HepG2 (cell line): ENCODE measurements at regions not wholly inside any gene's neighbourhood (a gene's known extent, or its start where the extent isn't known, plus 50 kb on each side); places are given as distances from the start of the nearest gene placed in this dataset.
A peak's percentile ranks its signal among the peaks of the same experiment; 100 is the strongest.

Source experiments
- AGO2 ChIP-seq: fragments of 200-400 bp; formaldehyde crosslinking; optimal IDR thresholded peaks from 2 replicates; pipeline ENCODE3; 2017; ENCODE audit warnings: mild to moderate bottlenecking, low read depth, low read length, moderate library complexity
- GATAD1 ChIP-seq: IDR thresholded peaks from 2 replicates; pipeline ENCODE4 v1.6.1; 2016; ENCODE audit warnings: missing genetic modification reagents, missing compliant biosample characterization
- HNF4A ChIP-seq: sonication (generic); formaldehyde crosslinking; IDR thresholded peaks from 2 replicates; pipeline ENCODE4 v1.4.0; 2020; ENCODE audit warnings: missing genetic modification reagents
- HNRNPH1 ChIP-seq: fragments of 200-400 bp; formaldehyde crosslinking; optimal IDR thresholded peaks from 2 replicates; pipeline ENCODE3; 2017; ENCODE audit warnings: mild to moderate bottlenecking, low read depth, low read length
- KDM5A ChIP-seq: fragments of 200-600 bp; sonication (generic); IDR thresholded peaks from 2 replicates; pipeline ENCODE4 v1.7.0; 2018; ENCODE audit warnings: antibody characterized with exemption, mild to moderate bottlenecking, low read length, borderline replicate concordance
- KLF9 ChIP-seq: IDR thresholded peaks from 2 replicates; pipeline ENCODE4 v1.6.1; 2016; ENCODE audit warnings: low read depth
- MBD4 ChIP-seq: IDR thresholded peaks from 2 replicates; pipeline ENCODE4 v1.6.1; 2012; ENCODE audit warnings: low read length, inconsistent platforms, borderline replicate concordance
- NFKB2 ChIP-seq: sonication (generic); formaldehyde crosslinking; IDR thresholded peaks from 2 replicates; pipeline ENCODE4 v1.4.0; 2020; ENCODE audit warnings: missing genetic modification reagents, borderline replicate concordance
- REPIN1 ChIP-seq: sonication (generic); formaldehyde crosslinking; IDR thresholded peaks from 2 replicates; pipeline ENCODE4 v1.8.0; 2022; ENCODE audit warnings: missing genetic modification reagents, low read depth, mild to moderate bottlenecking, borderline replicate concordance
- SMAD1 ChIP-seq: sonication (generic); formaldehyde crosslinking; IDR thresholded peaks from 2 replicates; pipeline ENCODE4 v1.4.0; 2020; ENCODE audit warnings: missing genetic modification reagents, low read depth, mild to moderate bottlenecking, borderline replicate concordance
- TCF12 ChIP-seq, 2 experiments: fragments of 450-650 bp in 1 of 2; sonication (generic) in 1 of 2; formaldehyde crosslinking in 1 of 2; IDR thresholded peaks; 2 replicates each; pipeline versions ENCODE4 v1.6.1 to v1.8.0; 2017 to 2022; ENCODE audit warnings: antibody characterized with exemption in 1 of 2, mild to moderate bottlenecking in 1 of 2, missing genetic modification reagents in 1 of 2, moderate library complexity in 1 of 2
- ZEB1 ChIP-seq: IDR thresholded peaks from 2 replicates; pipeline ENCODE4 v1.6.1; 2012; ENCODE audit warnings: mild to moderate bottlenecking, low read depth, inconsistent platforms; ENCODE audit not compliant: insufficient replicate concordance
- ZFP37 ChIP-seq: sonication (generic); formaldehyde crosslinking; IDR thresholded peaks from 2 replicates; pipeline ENCODE4 v1.4.0; 2020; ENCODE audit warnings: missing genetic modification reagents, borderline replicate concordance
- ZNF256 ChIP-seq: sonication (generic); formaldehyde crosslinking; conservative IDR thresholded peaks from 2 replicates; pipeline ENCODE4 v1.4.0; 2020; ENCODE audit warnings: missing genetic modification reagents
- ZNF563 ChIP-seq: sonication (generic); formaldehyde crosslinking; IDR thresholded peaks from 2 replicates; pipeline ENCODE4 v1.8.0; 2022; ENCODE audit warnings: mild to moderate bottlenecking, moderate library complexity, missing genetic modification reagents
- TF ChIP-seq, protein P1 (sequence below): sonication (generic); formaldehyde crosslinking; IDR thresholded peaks from one replicate; pipeline ENCODE4 v1.5.1; 2020; ENCODE audit warnings: mild to moderate bottlenecking, missing genetic modification reagents; ENCODE audit errors: not compliant biosample characterization
- TF ChIP-seq, protein P2 (sequence below): sonication (generic); formaldehyde crosslinking; IDR thresholded peaks from 2 replicates; pipeline ENCODE4 v1.5.0; 2020; ENCODE audit warnings: mild to moderate bottlenecking, low read depth, missing genetic modification reagents, borderline replicate concordance
- TF ChIP-seq, protein P3 (sequence below): IDR thresholded peaks from 2 replicates; pipeline ENCODE4 v1.6.1; 2016; ENCODE audit warnings: mild to moderate bottlenecking
- TF ChIP-seq, protein P4 (sequence below): sonication (generic); formaldehyde crosslinking; IDR thresholded peaks from 2 replicates; pipeline ENCODE4 v1.5.0; 2020; ENCODE audit warnings: missing genetic modification reagents, mild to moderate bottlenecking, borderline replicate concordance

DNA sequence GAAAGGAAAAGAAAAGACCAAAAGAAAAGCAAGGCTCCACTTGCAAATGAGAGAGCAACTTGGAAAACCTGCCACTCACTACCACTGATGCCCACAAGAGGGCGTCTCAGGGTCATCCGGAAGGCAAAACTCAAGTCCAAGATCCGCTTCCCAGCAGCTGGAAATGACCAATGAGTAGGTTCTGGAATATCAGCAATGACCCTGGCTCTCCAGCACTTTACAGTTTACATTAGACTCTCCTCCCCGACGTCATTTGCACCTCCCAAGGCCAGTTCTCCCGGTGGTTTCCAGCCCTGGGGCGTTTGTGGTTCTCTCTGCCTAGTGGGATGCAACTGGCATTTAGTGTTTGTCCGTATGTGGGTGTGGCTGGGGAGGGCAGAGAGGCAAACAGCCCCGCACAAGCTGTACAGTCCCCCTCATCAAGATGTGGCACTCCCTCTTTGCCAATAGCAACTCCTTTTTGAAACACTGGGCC, 193.8 kb upstream of the ZNF618 start (continued):
- TF ChIP-seq TCF12 (IDR thresholded peaks at IDR 0.05), result no peak
- TF ChIP-seq TCF12 (CRISPR knock-in tag; IDR thresholded peaks at IDR 0.05), result no peak
- TF ChIP-seq ZFP37, result no peak
- no peak for TF ChIP-seq MBD4
- TF ChIP-seq ZNF563 (CRISPR knock-in tag), result no peak
- TF ChIP-seq, protein P1, sequence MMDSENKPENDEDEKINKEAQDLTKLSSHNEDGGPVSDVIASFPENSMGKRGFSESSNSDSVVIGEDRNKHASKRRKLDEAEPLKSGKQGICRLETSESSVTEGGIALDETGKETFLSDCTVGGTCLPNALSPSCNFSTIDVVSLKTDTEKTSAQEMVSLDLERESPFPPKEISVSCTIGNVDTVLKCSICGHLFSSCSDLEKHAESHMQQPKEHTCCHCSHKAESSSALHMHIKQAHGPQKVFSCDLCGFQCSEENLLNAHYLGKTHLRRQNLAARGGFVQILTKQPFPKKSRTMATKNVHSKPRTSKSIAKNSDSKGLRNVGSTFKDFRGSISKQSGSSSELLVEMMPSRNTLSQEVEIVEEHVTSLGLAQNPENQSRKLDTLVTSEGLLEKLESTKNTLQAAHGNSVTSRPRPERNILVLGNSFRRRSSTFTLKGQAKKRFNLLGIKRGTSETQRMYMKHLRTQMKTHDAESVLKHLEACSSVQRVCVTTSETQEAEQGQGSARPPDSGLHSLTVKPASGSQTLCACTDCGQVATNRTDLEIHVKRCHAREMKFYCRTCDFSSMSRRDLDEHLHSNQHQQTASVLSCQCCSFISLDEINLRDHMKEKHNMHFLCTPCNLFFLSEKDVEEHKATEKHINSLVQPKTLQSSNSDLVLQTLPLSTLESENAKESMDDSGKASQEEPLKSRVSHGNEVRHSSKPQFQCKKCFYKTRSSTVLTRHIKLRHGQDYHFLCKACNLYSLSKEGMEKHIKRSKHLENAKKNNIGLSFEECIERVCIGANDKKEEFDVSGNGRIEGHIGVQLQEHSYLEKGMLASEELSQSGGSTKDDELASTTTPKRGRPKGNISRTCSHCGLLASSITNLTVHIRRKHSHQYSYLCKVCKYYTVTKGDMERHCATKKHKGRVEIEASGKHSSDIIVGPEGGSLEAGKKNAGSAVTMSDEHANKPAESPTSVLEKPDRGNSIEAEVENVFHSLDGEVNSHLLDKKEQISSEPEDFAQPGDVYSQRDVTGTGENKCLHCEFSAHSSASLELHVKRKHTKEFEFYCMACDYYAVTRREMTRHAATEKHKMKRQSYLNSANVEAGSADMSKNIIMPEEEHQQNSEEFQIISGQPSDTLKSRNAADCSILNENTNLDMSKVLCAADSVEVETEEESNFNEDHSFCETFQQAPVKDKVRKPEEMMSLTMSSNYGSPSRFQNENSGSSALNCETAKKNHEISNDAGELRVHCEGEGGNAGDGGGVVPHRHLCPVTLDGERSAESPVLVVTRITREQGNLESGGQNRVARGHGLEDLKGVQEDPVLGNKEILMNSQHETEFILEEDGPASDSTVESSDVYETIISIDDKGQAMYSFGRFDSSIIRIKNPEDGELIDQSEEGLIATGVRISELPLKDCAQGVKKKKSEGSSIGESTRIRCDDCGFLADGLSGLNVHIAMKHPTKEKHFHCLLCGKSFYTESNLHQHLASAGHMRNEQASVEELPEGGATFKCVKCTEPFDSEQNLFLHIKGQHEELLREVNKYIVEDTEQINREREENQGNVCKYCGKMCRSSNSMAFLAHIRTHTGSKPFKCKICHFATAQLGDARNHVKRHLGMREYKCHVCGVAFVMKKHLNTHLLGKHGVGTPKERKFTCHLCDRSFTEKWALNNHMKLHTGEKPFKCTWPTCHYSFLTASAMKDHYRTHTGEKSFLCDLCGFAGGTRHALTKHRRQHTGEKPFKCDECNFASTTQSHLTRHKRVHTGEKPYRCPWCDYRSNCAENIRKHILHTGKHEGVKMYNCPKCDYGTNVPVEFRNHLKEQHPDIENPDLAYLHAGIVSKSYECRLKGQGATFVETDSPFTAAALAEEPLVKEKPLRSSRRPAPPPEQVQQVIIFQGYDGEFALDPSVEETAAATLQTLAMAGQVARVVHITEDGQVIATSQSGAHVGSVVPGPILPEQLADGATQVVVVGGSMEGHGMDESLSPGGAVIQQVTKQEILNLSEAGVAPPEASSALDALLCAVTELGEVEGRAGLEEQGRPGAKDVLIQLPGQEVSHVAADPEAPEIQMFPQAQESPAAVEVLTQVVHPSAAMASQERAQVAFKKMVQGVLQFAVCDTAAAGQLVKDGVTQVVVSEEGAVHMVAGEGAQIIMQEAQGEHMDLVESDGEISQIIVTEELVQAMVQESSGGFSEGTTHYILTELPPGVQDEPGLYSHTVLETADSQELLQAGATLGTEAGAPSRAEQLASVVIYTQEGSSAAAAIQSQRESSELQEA (CRISPR knock-in tag), result no peak
- no peak for TF ChIP-seq KLF9 (CRISPR knock-in tag)
- no peak for TF ChIP-seq KDM5A
- TF ChIP-seq, protein P2, sequence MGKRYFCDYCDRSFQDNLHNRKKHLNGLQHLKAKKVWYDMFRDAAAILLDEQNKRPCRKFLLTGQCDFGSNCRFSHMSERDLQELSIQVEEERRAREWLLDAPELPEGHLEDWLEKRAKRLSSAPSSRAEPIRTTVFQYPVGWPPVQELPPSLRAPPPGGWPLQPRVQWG (CRISPR knock-in tag), result no peak
- 0 out of 2 replicates have a peak, but pooled peaks have one; percentile 19 for TF ChIP-seq GATAD1 (CRISPR knock-in tag)
- no peak for TF ChIP-seq HNRNPH1
- TF ChIP-seq SMAD1 (CRISPR knock-in tag), result no peak
- TF ChIP-seq, protein P3, sequence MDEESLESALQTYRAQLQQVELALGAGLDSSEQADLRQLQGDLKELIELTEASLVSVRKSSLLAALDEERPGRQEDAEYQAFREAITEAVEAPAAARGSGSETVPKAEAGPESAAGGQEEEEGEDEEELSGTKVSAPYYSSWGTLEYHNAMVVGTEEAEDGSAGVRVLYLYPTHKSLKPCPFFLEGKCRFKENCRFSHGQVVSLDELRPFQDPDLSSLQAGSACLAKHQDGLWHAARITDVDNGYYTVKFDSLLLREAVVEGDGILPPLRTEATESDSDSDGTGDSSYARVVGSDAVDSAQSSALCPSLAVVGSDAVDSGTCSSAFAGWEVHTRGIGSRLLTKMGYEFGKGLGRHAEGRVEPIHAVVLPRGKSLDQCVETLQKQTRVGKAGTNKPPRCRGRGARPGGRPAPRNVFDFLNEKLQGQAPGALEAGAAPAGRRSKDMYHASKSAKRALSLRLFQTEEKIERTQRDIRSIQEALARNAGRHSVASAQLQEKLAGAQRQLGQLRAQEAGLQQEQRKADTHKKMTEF (CRISPR knock-in tag), result peak; percentile 51; the same call in 1 of the 2 replicates
- TF ChIP-seq HNF4A, result peak; percentile 49
- TF ChIP-seq REPIN1 (CRISPR knock-in tag), result no peak
- TF ChIP-seq AGO2, result no peak
- no peak for TF ChIP-seq ZEB1
- no peak for TF ChIP-seq NFKB2 (CRISPR knock-in tag)
- TF ChIP-seq, protein P4, sequence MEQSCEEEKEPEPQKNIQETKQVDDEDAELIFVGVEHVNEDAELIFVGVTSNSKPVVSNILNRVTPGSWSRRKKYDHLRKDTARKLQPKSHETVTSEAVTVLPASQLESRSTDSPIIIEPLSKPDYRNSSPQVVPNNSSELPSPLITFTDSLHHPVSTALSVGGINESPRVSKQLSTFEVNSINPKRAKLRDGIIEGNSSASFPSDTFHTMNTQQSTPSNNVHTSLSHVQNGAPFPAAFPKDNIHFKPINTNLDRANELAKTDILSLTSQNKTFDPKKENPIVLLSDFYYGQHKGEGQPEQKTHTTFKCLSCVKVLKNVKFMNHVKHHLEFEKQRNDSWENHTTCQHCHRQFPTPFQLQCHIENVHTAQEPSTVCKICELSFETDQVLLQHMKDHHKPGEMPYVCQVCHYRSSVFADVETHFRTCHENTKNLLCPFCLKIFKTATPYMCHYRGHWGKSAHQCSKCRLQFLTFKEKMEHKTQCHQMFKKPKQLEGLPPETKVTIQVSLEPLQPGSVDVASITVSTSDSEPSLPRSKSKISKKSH (CRISPR knock-in tag), result no peak
- no peak for TF ChIP-seq ZNF256 (CRISPR knock-in tag)
